SK-N-SH (cell line): ENCODE measurements at regions not wholly inside any gene's neighbourhood (a gene's known extent, or its start where the extent isn't known, plus 50 kb on each side); places are given as distances from the start of the nearest gene placed in this dataset.

Experiments used
- CTCF ChIA-PET: fragments of 300-600, 350-600 bp; formaldehyde crosslinking; extraction: SDS; loops from one replicate; lab custom pipeline; 2021; lab: Yijun Ruan, JAX
- POLR2A ChIA-PET: fragments of 350-600 bp; sonication (Branson Sonifier 250); formaldehyde crosslinking; extraction: SDS; loops from one replicate; lab custom pipeline; 2020; ENCODE audit warnings: antibody characterized with exemption, inconsistent platforms; lab: Yijun Ruan, JAX
- DNase-seq: peaks from one replicate; pipeline ENCODE4 v3.0.0; 2012
- H2AFZ ChIP-seq: fragments of 200-600 bp; sonication (generic); 2 replicates; pipeline ENCODE4 v1.8.1; 2016; ENCODE audit warnings: antibody characterized with exemption, mild to moderate bottlenecking, low read depth
- H3F3A ChIP-seq: fragments of 200-600 bp; sonication (generic); replicated peaks from 2 replicates; pipeline ENCODE3; 2016; ENCODE audit warnings: antibody characterized with exemption, mild to moderate bottlenecking; ENCODE audit not compliant: insufficient read depth
- H3K27ac ChIP-seq, 2 experiments: fragments of 200-500 bp in 1 of 2; fragments of 200-600 bp in 1 of 2; sonication (Bioruptor generic) in 1 of 2; sonication (generic), shearing (Covaris generic) in 1 of 2; 2 replicates each; pipeline versions ENCODE4 v1.5.1 to v1.6.1; 2014 to 2016; ENCODE audit warnings: low read depth in 2 of 2, inconsistent platforms in 1 of 2, low read length in 1 of 2, mild to moderate bottlenecking in 1 of 2, mixed read lengths in 1 of 2
- H3K27me3 ChIP-seq: fragments of 200-600 bp; sonication (generic), shearing (Covaris generic); 2 replicates; pipeline ENCODE4 v1.6.1; 2016; ENCODE audit warnings: mixed run types; ENCODE audit not compliant: insufficient read depth
- H3K36me3 ChIP-seq, 2 experiments: fragments of 200-500 bp in 1 of 2; fragments of 200-600 bp in 1 of 2; sonication (Bioruptor generic) in 1 of 2; sonication (generic) in 1 of 2; replicated peaks in 1 of 2; 2 replicates each; pipeline versions ENCODE3 to v1.5.1; 2014 to 2016; ENCODE audit warnings: low read length in 1 of 2, mild to moderate bottlenecking in 1 of 2; ENCODE audit not compliant: insufficient read depth in 2 of 2, control insufficient read depth in 1 of 2
- H3K4me1 ChIP-seq, 2 experiments: fragments of 200-500 bp in 1 of 2; fragments of 200-600 bp in 1 of 2; sonication (Bioruptor generic) in 1 of 2; sonication (generic), shearing (Covaris generic) in 1 of 2; 2 replicates each; pipeline versions ENCODE4 v1.5.1 to v1.6.1; 2014 to 2016; ENCODE audit warnings: low read depth in 1 of 2, low read length in 1 of 2, mixed run types in 1 of 2; ENCODE audit not compliant: insufficient read depth in 2 of 2, control insufficient read depth in 1 of 2
- H3K4me2 ChIP-seq: fragments of 200-600 bp; sonication (generic), shearing (Covaris generic); 2 replicates; pipeline ENCODE4 v1.6.1; 2017; ENCODE audit warnings: mixed run types
- H3K4me3 ChIP-seq, 2 experiments: fragments of 200-500 bp in 1 of 2; fragments of 200-600 bp in 1 of 2; sonication (Bioruptor generic) in 1 of 2; sonication (generic), shearing (Covaris generic) in 1 of 2; 2 replicates each; pipeline versions ENCODE4 v1.5.1 to v1.8.1; 2014 to 2016; ENCODE audit warnings: low read depth in 2 of 2, inconsistent platforms in 1 of 2, low read length in 1 of 2, mild to moderate bottlenecking in 1 of 2, mixed read lengths in 1 of 2, moderate library complexity in 1 of 2
- H3K79me2 ChIP-seq: fragments of 200-600 bp; sonication (generic); 2 replicates; pipeline ENCODE4 v1.8.1; 2017; ENCODE audit warnings: mild to moderate bottlenecking; ENCODE audit not compliant: insufficient read depth
- H3K9ac ChIP-seq: fragments of 200-600 bp; sonication (generic); 2 replicates; pipeline ENCODE4 v1.6.1; 2017; ENCODE audit warnings: mixed run types
- H3K9me2 ChIP-seq: fragments of 200-600 bp; sonication (generic); 2 replicates; pipeline ENCODE4 v1.6.1; 2017; ENCODE audit warnings: mixed run types
- H3K9me3 ChIP-seq: fragments of 200-600 bp; sonication (generic); 2 replicates; pipeline ENCODE4 v1.6.1; 2017; ENCODE audit warnings: mixed run types, mild to moderate bottlenecking, moderate library complexity
- H4K20me1 ChIP-seq: fragments of 200-600 bp; sonication (generic); 2 replicates; pipeline ENCODE4 v1.6.1; 2017; ENCODE audit warnings: mild to moderate bottlenecking, mixed run types; ENCODE audit not compliant: insufficient read depth
- CTCF ChIP-seq: fragments of 200-600 bp; sonication (generic); IDR thresholded peaks from 2 replicates; pipeline ENCODE4 v1.6.1; 2017; ENCODE audit warnings: antibody characterized with exemption, mild to moderate bottlenecking, moderate library complexity
- EP300 ChIP-seq, 2 experiments: IDR thresholded peaks; 2 replicates each; pipeline versions ENCODE4 v1.4.0 to v1.6.1; 2012; ENCODE audit warnings: borderline replicate concordance in 1 of 2, low read depth in 1 of 2, low read length in 1 of 2
- FOXM1 ChIP-seq: IDR thresholded peaks from 2 replicates; pipeline ENCODE4 v1.4.0; 2012; ENCODE audit warnings: low read depth, mild to moderate bottlenecking
- GATA2 ChIP-seq: sonication (generic); formaldehyde crosslinking; IDR thresholded peaks from 2 replicates; pipeline ENCODE4 v1.5.0; 2020; ENCODE audit warnings: mild to moderate bottlenecking, missing genetic modification reagents
- IRF3 ChIP-seq: fragments of 150-350 bp; IDR thresholded peaks from 2 replicates; pipeline ENCODE4 v1.6.1; 2016; ENCODE audit warnings: mild to moderate bottlenecking, low read depth, low read length
- JUND ChIP-seq: IDR thresholded peaks from 2 replicates; pipeline ENCODE4 v1.4.0; 2012
- MEF2A ChIP-seq: IDR thresholded peaks from 2 replicates; pipeline ENCODE4 v1.4.0; 2012; ENCODE audit warnings: low read depth, borderline replicate concordance
- NRF1 ChIP-seq: IDR thresholded peaks from 2 replicates; pipeline ENCODE4 v1.6.1; 2012; ENCODE audit warnings: low read depth, mild to moderate bottlenecking, low read length
- RCOR1 ChIP-seq: fragments of 150-350 bp; IDR thresholded peaks from 2 replicates; pipeline ENCODE4 v1.6.1; 2017; ENCODE audit warnings: antibody characterized with exemption, low read length
- RFX5 ChIP-seq: IDR thresholded peaks from 2 replicates; pipeline ENCODE4 v1.6.1; 2012; ENCODE audit warnings: mild to moderate bottlenecking, improper control_type of control experiment, low read length
- RXRA ChIP-seq: IDR thresholded peaks from 2 replicates; pipeline ENCODE4 v1.4.0; 2012; ENCODE audit warnings: low read depth, mild to moderate bottlenecking, borderline replicate concordance
- SIN3A ChIP-seq: IDR thresholded peaks from 2 replicates; pipeline ENCODE4 v1.6.1; 2012; ENCODE audit warnings: low read depth, mild to moderate bottlenecking, low read length, moderate library complexity, borderline replicate concordance
- SMC3 ChIP-seq: IDR thresholded peaks from 2 replicates; pipeline ENCODE4 v1.6.1; 2012; ENCODE audit warnings: low read depth, low read length, improper control_type of control experiment
- TAF1 ChIP-seq: IDR thresholded peaks from 2 replicates; pipeline ENCODE4 v1.6.1; 2012; ENCODE audit warnings: low read depth, mild to moderate bottlenecking, low read length, moderate library complexity, borderline replicate concordance
- TEAD4 ChIP-seq: IDR thresholded peaks from 2 replicates; pipeline ENCODE4 v1.4.0; 2012; ENCODE audit warnings: mild to moderate bottlenecking, borderline replicate concordance; ENCODE audit not compliant: insufficient read depth
- USF2 ChIP-seq: fragments of 150-350 bp; IDR thresholded peaks from 2 replicates; pipeline ENCODE4 v1.6.1; 2017; ENCODE audit warnings: antibody characterized with exemption, low read length, low read depth, borderline replicate concordance
- YY1 ChIP-seq: IDR thresholded peaks from 2 replicates; pipeline ENCODE4 v1.4.0; 2012; ENCODE audit warnings: low read depth, mild to moderate bottlenecking
- whole genome bisulfite sequencing: methylation state at CpG from one replicate; pipeline ENCODE4 v1.1.6; 2017; ENCODE audit warnings: low lambda C conversion rate; 5-methylcytosine and 5-hydroxymethylcytosine counted together
- TF ChIP-seq, protein P1 (sequence below): IDR thresholded peaks from 2 replicates; pipeline ENCODE4 v1.4.0; 2012; ENCODE audit warnings: low read depth, borderline replicate concordance
- TF ChIP-seq, protein P2 (sequence below): IDR thresholded peaks from 2 replicates; pipeline ENCODE4 v1.4.0; 2012; ENCODE audit warnings: low read depth, borderline replicate concordance

GRCh38 chr12:22971247-22971646, 346.3 kb downstream of the ETNK1 start:
- H3K27ac ChIP-seq = no peak overlapping the region
- H3F3A ChIP-seq = peaks cover 11% of the 10 kb centered on the region
- no peaks in the 10 kb centered on the region for H3K79me2 ChIP-seq
- 77% methylated on average over 6 of the region's 6 CpGs for WGBS
- no peaks in the 10 kb centered on the region for H3K9me3 ChIP-seq
- POLR2A ChIA-PET = no interaction called here
- H3K4me2 ChIP-seq = no peak overlapping the region
- DNase-seq = no peak
- H3K27me3 ChIP-seq = no peaks in the 10 kb centered on the region
- no peak overlapping the region for H3K9ac ChIP-seq
- no peaks in the 10 kb centered on the region for H3K36me3 ChIP-seq
- TF ChIP-seq CTCF = no peak
- no peak for TF ChIP-seq USF2
- no peak for TF ChIP-seq NRF1
- no peak for TF ChIP-seq RFX5
- H3K4me3 ChIP-seq = no peak overlapping the region
- no peak overlapping the region for H2AFZ ChIP-seq
- H3K4me1 ChIP-seq = no peaks in the 10 kb centered on the region
- no peaks in the 10 kb centered on the region for H4K20me1 ChIP-seq
- no peaks in the 10 kb centered on the region for H3K9me2 ChIP-seq
- CTCF ChIA-PET = interaction anchor here (0.6 to 0.9 kb wide), 2 partner anchors 20 to 1547 kb away, joined by 3 read pairs; no protein-coding TSS in a partner anchor

- Histone ChIP-seq H3K4me2 (no peak overlapping the region), H3K9me3 (no peaks in the 10 kb centered on the region), H3K4me3 (no peak overlapping the region), H3K9me2 (no peaks in the 10 kb centered on the region), H3K27me3 (no peaks in the 10 kb centered on the region), H3F3A (peaks cover 11% of the 10 kb centered on the region), H3K79me2 (no peaks in the 10 kb centered on the region), H4K20me1 (no peaks in the 10 kb centered on the region), H2AFZ (no peak overlapping the region), H3K36me3 (no peaks in the 10 kb centered on the region), H3K4me1 (no peaks in the 10 kb centered on the region), H3K27ac (no peak overlapping the region), H3K9ac (no peak overlapping the region)
- ChIA-PET CTCF (interaction anchor here (0.6 to 0.9 kb wide), 2 partner anchors 19 to 1546 kb away, joined by 3 read pairs; no protein-coding TSS in a partner anchor), POLR2A (no interaction called here)
- no peak for TF ChIP-seq TEAD4
- no peak for TF ChIP-seq EP300 (IDR thresholded peaks at IDR 0.05; ENCODE audit: borderline replicate concordance in 1 of 2, low read depth in 1 of 2, low read length in 1 of 2)
- no peak for TF ChIP-seq RCOR1
- no peak for TF ChIP-seq FOXM1
- no peak for TF ChIP-seq TAF1
- no peak for TF ChIP-seq YY1
- TF ChIP-seq, protein P1, sequence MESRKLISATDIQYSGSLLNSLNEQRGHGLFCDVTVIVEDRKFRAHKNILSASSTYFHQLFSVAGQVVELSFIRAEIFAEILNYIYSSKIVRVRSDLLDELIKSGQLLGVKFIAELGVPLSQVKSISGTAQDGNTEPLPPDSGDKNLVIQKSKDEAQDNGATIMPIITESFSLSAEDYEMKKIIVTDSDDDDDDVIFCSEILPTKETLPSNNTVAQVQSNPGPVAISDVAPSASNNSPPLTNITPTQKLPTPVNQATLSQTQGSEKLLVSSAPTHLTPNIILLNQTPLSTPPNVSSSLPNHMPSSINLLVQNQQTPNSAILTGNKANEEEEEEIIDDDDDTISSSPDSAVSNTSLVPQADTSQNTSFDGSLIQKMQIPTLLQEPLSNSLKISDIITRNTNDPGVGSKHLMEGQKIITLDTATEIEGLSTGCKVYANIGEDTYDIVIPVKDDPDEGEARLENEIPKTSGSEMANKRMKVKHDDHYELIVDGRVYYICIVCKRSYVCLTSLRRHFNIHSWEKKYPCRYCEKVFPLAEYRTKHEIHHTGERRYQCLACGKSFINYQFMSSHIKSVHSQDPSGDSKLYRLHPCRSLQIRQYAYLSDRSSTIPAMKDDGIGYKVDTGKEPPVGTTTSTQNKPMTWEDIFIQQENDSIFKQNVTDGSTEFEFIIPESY = no peak
- no peak for TF ChIP-seq SIN3A
- TF ChIP-seq SMC3 = no peak
- TF ChIP-seq, protein P2, sequence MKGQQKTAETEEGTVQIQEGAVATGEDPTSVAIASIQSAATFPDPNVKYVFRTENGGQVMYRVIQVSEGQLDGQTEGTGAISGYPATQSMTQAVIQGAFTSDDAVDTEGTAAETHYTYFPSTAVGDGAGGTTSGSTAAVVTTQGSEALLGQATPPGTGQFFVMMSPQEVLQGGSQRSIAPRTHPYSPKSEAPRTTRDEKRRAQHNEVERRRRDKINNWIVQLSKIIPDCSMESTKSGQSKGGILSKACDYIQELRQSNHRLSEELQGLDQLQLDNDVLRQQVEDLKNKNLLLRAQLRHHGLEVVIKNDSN = no peak
- TF ChIP-seq MEF2A = no peak
- TF ChIP-seq GATA2 = no peak
- no peak for TF ChIP-seq NRF1
- no peak for TF ChIP-seq IRF3
- TF ChIP-seq JUND = no peak
- no peak for TF ChIP-seq RXRA
- no peak for DNase-seq
- WGBS = 84% methylated on average over 12 of the region's 12 CpGs
Measured at GRCh38 chr12:22971701-22972191, 346.8 kb downstream of the ETNK1 start.
